K562 (cell line): ENCODE measurements at regions not wholly inside any gene's neighbourhood (a gene's known extent, or its start where the extent isn't known, plus 50 kb on each side); places are given as distances from the start of the nearest gene placed in this dataset.

Experiments
- HDAC2 ChIP-seq: fragments of 450-650 bp; IDR thresholded peaks from 2 replicates; pipeline ENCODE4 v1.6.1; 2016; ENCODE audit warnings: mild to moderate bottlenecking
- HDGF ChIP-seq: fragments of 450-650 bp; IDR thresholded peaks from 2 replicates; pipeline ENCODE4 v1.6.1; 2016
- KDM2B ChIP-seq: fragments of 250-450 bp; sonication (Bioruptor Pico); IDR thresholded peaks from 2 replicates; pipeline ENCODE4 v1.8.0; 2021; ENCODE audit warnings: mild to moderate bottlenecking, moderate library complexity
- NELFE ChIP-seq: IDR thresholded peaks from 2 replicates; pipeline ENCODE4 v1.6.1; 2011; ENCODE audit warnings: mild to moderate bottlenecking; ENCODE audit not compliant: insufficient read depth, insufficient read length
- PTBP1 ChIP-seq: fragments of 200-400 bp; formaldehyde crosslinking; IDR thresholded peaks from 2 replicates; pipeline ENCODE4 v1.6.1; 2017; ENCODE audit warnings: low read depth, low read length
- SMAD4 ChIP-seq: fragments of 250-450 bp; sonication (Bioruptor Pico); conservative IDR thresholded peaks from 2 replicates; pipeline ENCODE4 v1.8.0; 2021; ENCODE audit warnings: inconsistent platforms, mild to moderate bottlenecking, moderate library complexity
- TRIM28 ChIP-seq: fragments of 450-650 bp; IDR thresholded peaks from 2 replicates; pipeline ENCODE4 v1.6.1; 2017
- U2AF2 ChIP-seq: fragments of 200-400 bp; formaldehyde crosslinking; optimal IDR thresholded peaks from 2 replicates; pipeline ENCODE3; 2017; ENCODE audit warnings: low read depth, mild to moderate bottlenecking, low read length
- ZFP30 ChIP-seq: fragments of 250-450 bp; sonication (Bioruptor Pico); IDR thresholded peaks from 2 replicates; pipeline ENCODE4 v1.8.0; 2022; ENCODE audit warnings: moderate library complexity, mild to moderate bottlenecking, inconsistent platforms, borderline replicate concordance
- ZNF143 ChIP-seq: sonication (generic); formaldehyde crosslinking; IDR thresholded peaks from 2 replicates; pipeline ENCODE4 v1.9.0; 2022; ENCODE audit warnings: mild to moderate bottlenecking, missing genetic modification reagents
- ZNF586 ChIP-seq: fragments of 450-650 bp; formaldehyde crosslinking; conservative IDR thresholded peaks from 2 replicates; pipeline ENCODE4 v1.4.0; 2020; ENCODE audit warnings: mild to moderate bottlenecking, moderate library complexity
- TF ChIP-seq, protein P1 (sequence below): fragments of 250-450 bp; sonication (Bioruptor Pico); IDR thresholded peaks from 2 replicates; pipeline ENCODE4 v1.5.0; 2021; ENCODE audit warnings: mild to moderate bottlenecking, borderline replicate concordance
- TF ChIP-seq, protein P2 (sequence below): sonication (generic); formaldehyde crosslinking; IDR thresholded peaks from 2 replicates; pipeline ENCODE4 v1.8.1; 2023; ENCODE audit warnings: mild to moderate bottlenecking, missing genetic modification reagents, moderate library complexity
- TF ChIP-seq, protein P3 (sequence below), 2 experiments: fragments of 450-650 bp; IDR thresholded peaks; 2 replicates each; pipeline ENCODE4 v1.6.1; 2018; ENCODE audit warnings: mild to moderate bottlenecking in 2 of 2, low read depth in 1 of 2; ENCODE audit not compliant: partially characterized antibody in 2 of 2
- TF ChIP-seq, protein P4 (sequence below): sonication (generic); formaldehyde crosslinking; IDR thresholded peaks from 2 replicates; pipeline ENCODE4 v1.8.1; 2023; ENCODE audit warnings: missing genetic modification reagents, mild to moderate bottlenecking, borderline replicate concordance

DNA sequence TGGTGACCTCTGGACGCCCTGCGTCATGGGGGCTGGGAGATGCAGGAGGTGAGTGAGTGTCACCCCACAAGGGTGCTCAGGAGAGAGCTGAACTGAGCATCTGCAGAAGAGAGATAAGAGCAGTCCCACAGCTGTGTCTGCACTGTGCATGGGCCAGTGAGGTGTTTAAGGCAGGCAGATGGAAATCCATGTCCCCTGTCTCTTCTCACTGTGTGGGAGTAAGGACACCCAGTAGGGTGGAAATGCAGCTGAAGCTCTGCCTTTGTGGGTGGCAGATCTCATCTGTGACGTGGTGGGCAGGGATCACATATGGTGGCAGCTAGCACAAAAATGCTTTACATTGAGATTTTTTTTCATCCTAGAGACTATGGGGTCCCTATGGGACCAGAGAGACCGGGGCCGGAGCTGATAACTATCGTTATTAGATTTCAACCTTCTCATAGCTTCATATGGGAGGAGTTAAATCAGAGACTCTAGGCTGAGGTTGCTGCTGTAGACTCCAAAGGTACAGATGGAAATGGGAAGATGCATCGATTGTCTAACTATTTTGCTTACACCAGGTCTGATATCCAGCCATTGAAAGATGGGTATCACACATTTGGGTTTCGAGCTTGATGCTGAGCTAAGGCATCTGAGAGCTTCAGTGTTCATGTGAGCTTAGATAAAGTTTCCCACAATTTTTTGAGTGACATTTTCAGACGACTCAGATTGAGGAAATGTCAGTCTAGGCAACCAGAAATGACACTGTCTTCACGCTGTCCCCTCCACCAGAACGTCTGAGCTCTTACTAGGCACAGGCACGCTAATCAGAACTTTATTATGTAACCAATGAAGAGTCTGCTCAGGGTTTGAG lies 65.3 kb upstream of the PSEN2 start (continued):
- TF ChIP-seq, protein P1, sequence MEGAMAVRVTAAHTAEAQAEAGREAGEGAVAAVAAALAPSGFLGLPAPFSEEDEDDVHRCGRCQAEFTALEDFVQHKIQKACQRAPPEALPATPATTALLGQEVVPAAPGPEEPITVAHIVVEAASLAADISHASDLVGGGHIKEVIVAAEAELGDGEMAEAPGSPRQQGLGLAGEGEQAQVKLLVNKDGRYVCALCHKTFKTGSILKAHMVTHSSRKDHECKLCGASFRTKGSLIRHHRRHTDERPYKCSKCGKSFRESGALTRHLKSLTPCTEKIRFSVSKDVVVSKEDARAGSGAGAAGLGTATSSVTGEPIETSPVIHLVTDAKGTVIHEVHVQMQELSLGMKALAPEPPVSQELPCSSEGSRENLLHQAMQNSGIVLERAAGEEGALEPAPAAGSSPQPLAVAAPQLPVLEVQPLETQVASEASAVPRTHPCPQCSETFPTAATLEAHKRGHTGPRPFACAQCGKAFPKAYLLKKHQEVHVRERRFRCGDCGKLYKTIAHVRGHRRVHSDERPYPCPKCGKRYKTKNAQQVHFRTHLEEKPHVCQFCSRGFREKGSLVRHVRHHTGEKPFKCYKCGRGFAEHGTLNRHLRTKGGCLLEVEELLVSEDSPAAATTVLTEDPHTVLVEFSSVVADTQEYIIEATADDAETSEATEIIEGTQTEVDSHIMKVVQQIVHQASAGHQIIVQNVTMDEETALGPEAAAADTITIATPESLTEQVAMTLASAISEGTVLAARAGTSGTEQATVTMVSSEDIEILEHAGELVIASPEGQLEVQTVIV (CRISPR knock-in tag), result no peak
- no peak for TF ChIP-seq NELFE
- TF ChIP-seq, protein P2, sequence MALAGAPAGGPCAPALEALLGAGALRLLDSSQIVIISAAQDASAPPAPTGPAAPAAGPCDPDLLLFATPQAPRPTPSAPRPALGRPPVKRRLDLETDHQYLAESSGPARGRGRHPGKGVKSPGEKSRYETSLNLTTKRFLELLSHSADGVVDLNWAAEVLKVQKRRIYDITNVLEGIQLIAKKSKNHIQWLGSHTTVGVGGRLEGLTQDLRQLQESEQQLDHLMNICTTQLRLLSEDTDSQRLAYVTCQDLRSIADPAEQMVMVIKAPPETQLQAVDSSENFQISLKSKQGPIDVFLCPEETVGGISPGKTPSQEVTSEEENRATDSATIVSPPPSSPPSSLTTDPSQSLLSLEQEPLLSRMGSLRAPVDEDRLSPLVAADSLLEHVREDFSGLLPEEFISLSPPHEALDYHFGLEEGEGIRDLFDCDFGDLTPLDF (CRISPR knock-in tag), result no peak
- TF ChIP-seq HDAC2, result peak; percentile 99
- TF ChIP-seq, protein P3, sequence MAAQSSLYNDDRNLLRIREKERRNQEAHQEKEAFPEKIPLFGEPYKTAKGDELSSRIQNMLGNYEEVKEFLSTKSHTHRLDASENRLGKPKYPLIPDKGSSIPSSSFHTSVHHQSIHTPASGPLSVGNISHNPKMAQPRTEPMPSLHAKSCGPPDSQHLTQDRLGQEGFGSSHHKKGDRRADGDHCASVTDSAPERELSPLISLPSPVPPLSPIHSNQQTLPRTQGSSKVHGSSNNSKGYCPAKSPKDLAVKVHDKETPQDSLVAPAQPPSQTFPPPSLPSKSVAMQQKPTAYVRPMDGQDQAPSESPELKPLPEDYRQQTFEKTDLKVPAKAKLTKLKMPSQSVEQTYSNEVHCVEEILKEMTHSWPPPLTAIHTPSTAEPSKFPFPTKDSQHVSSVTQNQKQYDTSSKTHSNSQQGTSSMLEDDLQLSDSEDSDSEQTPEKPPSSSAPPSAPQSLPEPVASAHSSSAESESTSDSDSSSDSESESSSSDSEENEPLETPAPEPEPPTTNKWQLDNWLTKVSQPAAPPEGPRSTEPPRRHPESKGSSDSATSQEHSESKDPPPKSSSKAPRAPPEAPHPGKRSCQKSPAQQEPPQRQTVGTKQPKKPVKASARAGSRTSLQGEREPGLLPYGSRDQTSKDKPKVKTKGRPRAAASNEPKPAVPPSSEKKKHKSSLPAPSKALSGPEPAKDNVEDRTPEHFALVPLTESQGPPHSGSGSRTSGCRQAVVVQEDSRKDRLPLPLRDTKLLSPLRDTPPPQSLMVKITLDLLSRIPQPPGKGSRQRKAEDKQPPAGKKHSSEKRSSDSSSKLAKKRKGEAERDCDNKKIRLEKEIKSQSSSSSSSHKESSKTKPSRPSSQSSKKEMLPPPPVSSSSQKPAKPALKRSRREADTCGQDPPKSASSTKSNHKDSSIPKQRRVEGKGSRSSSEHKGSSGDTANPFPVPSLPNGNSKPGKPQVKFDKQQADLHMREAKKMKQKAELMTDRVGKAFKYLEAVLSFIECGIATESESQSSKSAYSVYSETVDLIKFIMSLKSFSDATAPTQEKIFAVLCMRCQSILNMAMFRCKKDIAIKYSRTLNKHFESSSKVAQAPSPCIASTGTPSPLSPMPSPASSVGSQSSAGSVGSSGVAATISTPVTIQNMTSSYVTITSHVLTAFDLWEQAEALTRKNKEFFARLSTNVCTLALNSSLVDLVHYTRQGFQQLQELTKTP (IDR thresholded peaks at IDR 0.05; ENCODE audit: low read depth in 1 of 2, partially characterized antibody in 2 of 2), result peak in 1 of 2 experiments; percentile 94
- no peak for TF ChIP-seq ZNF143 (CRISPR knock-in tag)
- TF ChIP-seq TRIM28, result peak; percentile 83; the same call in 1 of the 2 replicates
- TF ChIP-seq, protein P4, sequence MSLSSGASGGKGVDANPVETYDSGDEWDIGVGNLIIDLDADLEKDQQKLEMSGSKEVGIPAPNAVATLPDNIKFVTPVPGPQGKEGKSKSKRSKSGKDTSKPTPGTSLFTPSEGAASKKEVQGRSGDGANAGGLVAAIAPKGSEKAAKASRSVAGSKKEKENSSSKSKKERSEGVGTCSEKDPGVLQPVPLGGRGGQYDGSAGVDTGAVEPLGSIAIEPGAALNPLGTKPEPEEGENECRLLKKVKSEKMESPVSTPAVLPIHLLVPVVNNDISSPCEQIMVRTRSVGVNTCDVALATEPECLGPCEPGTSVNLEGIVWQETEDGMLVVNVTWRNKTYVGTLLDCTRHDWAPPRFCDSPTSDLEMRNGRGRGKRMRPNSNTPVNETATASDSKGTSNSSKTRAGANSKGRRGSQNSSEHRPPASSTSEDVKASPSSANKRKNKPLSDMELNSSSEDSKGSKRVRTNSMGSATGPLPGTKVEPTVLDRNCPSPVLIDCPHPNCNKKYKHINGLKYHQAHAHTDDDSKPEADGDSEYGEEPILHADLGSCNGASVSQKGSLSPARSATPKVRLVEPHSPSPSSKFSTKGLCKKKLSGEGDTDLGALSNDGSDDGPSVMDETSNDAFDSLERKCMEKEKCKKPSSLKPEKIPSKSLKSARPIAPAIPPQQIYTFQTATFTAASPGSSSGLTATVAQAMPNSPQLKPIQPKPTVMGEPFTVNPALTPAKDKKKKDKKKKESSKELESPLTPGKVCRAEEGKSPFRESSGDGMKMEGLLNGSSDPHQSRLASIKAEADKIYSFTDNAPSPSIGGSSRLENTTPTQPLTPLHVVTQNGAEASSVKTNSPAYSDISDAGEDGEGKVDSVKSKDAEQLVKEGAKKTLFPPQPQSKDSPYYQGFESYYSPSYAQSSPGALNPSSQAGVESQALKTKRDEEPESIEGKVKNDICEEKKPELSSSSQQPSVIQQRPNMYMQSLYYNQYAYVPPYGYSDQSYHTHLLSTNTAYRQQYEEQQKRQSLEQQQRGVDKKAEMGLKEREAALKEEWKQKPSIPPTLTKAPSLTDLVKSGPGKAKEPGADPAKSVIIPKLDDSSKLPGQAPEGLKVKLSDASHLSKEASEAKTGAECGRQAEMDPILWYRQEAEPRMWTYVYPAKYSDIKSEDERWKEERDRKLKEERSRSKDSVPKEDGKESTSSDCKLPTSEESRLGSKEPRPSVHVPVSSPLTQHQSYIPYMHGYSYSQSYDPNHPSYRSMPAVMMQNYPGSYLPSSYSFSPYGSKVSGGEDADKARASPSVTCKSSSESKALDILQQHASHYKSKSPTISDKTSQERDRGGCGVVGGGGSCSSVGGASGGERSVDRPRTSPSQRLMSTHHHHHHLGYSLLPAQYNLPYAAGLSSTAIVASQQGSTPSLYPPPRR (CRISPR knock-in tag), result peak; percentile 66; the same call in 1 of the 2 replicates
- TF ChIP-seq KDM2B (CRISPR knock-in tag), result no peak
- no peak for TF ChIP-seq U2AF2
- TF ChIP-seq HDGF, result no peak
- peak; percentile 99 for TF ChIP-seq SMAD4 (CRISPR knock-in tag)
- no peak for TF ChIP-seq ZFP30 (CRISPR knock-in tag)
- TF ChIP-seq PTBP1, result peak; percentile 68; the same call in 1 of the 2 replicates
- TF ChIP-seq ZNF586 (CRISPR knock-in tag), result no peak
